Peyer's patch (tissue), 4 donors: ENCODE measurements at regions not wholly inside any gene's neighbourhood (a gene's known extent, or its start where the extent isn't known, plus 50 kb on each side); places are given as distances from the start of the nearest gene placed in this dataset.

Source experiments
- POLR2A ChIP-seq, 2 donors: fragments of 450-650 bp; IDR thresholded peaks; one replicate each; pipeline ENCODE4 v1.5.1; 2017; ENCODE audit warnings: antibody characterized with exemption in 2 of 2, mild to moderate bottlenecking in 2 of 2, moderate library complexity in 2 of 2
- TF ChIP-seq, protein P1 (sequence below), 6 experiments: fragments of 450-650 bp in 4 of 6; fragments of 200-600 bp in 2 of 6; sonication (generic) in 1 of 6; IDR thresholded peaks; one replicate each; pipeline ENCODE4 v1.5.1; 2017 to 2019; ENCODE audit warnings: antibody characterized with exemption in 6 of 6, mild to moderate bottlenecking in 3 of 6, moderate library complexity in 1 of 6

DNA sequence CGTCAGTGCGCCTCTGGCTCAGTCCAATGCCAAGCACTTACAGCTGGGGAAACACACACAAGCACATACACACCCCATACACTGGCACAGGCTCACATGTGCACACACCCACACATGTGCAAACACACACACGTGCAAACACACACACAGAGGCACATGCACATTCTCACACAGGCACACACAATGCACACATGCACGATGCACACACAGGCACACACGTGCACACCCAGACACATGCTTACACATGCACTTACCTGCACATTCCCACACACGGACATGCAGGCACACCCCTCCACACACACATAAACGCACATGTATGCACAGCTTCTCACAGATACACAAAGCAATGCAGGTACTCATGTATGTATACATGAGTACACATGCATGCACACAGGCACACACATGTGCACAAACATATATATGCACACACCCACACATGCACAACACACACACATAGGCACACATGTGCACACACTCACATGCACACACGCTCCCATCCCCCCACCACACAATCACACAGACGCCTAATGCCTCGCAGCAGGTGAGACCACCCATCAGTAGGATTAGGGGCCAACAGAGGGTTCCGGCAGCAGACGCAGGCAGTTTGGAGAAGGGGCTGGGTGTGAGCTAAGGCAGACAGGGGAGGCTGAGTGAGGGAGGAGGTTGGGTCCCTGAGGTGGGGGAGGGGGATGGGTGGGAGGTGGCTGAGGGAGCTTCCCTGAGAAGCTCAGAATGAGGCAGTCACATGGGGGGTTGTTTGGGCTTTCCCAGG, 71.2 kb upstream of the SLCO4A1 start:
- no peak for TF ChIP-seq POLR2A (IDR thresholded peaks at IDR 0.05)
- TF ChIP-seq, protein P1, sequence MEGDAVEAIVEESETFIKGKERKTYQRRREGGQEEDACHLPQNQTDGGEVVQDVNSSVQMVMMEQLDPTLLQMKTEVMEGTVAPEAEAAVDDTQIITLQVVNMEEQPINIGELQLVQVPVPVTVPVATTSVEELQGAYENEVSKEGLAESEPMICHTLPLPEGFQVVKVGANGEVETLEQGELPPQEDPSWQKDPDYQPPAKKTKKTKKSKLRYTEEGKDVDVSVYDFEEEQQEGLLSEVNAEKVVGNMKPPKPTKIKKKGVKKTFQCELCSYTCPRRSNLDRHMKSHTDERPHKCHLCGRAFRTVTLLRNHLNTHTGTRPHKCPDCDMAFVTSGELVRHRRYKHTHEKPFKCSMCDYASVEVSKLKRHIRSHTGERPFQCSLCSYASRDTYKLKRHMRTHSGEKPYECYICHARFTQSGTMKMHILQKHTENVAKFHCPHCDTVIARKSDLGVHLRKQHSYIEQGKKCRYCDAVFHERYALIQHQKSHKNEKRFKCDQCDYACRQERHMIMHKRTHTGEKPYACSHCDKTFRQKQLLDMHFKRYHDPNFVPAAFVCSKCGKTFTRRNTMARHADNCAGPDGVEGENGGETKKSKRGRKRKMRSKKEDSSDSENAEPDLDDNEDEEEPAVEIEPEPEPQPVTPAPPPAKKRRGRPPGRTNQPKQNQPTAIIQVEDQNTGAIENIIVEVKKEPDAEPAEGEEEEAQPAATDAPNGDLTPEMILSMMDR (IDR thresholded peaks at IDR 0.05), result no peak
